ENCODE measurements at regions not wholly inside any gene's neighbourhood (a gene's known extent, or its start where the extent isn't known, plus 50 kb on each side); places are given as distances from the start of the nearest gene placed in this dataset.

DNA sequence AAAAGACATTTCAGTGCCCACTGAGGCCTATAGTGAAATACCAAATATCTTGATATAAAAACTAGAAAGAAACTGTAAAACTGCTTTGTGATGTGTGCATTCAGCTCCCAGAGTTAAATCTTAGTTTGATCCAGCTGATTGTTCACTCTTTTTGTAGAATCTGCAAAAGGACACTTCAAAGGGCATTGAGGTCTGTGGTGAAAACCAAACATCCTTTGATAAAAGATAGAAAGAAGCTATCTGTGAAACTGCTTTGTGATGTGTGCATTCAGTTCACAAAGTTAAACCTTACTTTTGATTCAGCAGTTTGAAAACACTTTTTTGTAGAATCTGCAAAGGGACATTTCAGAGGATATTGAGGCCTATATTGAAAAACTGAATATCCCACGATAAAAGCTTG is 290.7 kb upstream of the ALG10B start:
- TF ChIP-seq, protein P1, sequence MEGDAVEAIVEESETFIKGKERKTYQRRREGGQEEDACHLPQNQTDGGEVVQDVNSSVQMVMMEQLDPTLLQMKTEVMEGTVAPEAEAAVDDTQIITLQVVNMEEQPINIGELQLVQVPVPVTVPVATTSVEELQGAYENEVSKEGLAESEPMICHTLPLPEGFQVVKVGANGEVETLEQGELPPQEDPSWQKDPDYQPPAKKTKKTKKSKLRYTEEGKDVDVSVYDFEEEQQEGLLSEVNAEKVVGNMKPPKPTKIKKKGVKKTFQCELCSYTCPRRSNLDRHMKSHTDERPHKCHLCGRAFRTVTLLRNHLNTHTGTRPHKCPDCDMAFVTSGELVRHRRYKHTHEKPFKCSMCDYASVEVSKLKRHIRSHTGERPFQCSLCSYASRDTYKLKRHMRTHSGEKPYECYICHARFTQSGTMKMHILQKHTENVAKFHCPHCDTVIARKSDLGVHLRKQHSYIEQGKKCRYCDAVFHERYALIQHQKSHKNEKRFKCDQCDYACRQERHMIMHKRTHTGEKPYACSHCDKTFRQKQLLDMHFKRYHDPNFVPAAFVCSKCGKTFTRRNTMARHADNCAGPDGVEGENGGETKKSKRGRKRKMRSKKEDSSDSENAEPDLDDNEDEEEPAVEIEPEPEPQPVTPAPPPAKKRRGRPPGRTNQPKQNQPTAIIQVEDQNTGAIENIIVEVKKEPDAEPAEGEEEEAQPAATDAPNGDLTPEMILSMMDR (IDR thresholded peaks at IDR 0.05), result no peak
- TF ChIP-seq POLR2A (IDR thresholded peaks at IDR 0.05), result no peak

All from heart left ventricle (tissue), 13 donors.